CD4-positive, alpha-beta memory T cell (primary cell): ENCODE measurements at regions not wholly inside any gene's neighbourhood (a gene's known extent, or its start where the extent isn't known, plus 50 kb on each side); places are given as distances from the start of the nearest gene placed in this dataset.

Source experiments
- CTCF ChIA-PET: fragments of 350-600 bp; sonication (Branson Sonifier 250); formaldehyde crosslinking; loops from one replicate; lab custom pipeline; 2021; ENCODE audit warnings: inconsistent platforms; ENCODE audit not compliant: partially characterized antibody; lab: Charles Lee
- POLR2A ChIA-PET: fragments of 350-600 bp; sonication (Branson Sonifier 250); formaldehyde crosslinking; loops from one replicate; lab custom pipeline; 2021; ENCODE audit not compliant: partially characterized antibody; lab: Charles Lee
- DNase-seq, 5 donors: peaks; one replicate each; pipeline versions ENCODE4 v3.0.0 to v3.0.0-alpha.2; 2020 to 2022; ENCODE audit warnings: mixed read lengths in 1 of 5
- H3K27ac ChIP-seq: one replicate; pipeline ENCODE4 v1.7.0; 2013; ENCODE audit warnings: low read depth, low read length
- H3K27me3 ChIP-seq: 2 replicates; pipeline ENCODE4 v1.7.0; 2013; ENCODE audit warnings: mild to moderate bottlenecking, low read length, moderate library complexity; ENCODE audit not compliant: insufficient read depth
- H3K36me3 ChIP-seq: 2 replicates; pipeline ENCODE4 v1.7.0; 2013; ENCODE audit warnings: mild to moderate bottlenecking, low read length, moderate library complexity; ENCODE audit not compliant: insufficient read depth
- H3K4me1 ChIP-seq: 2 replicates; pipeline ENCODE4 v1.7.0; 2013; ENCODE audit warnings: mild to moderate bottlenecking, low read length, moderate library complexity; ENCODE audit not compliant: insufficient read depth
- H3K4me3 ChIP-seq, 2 donors: one replicate each; pipeline ENCODE4 v1.7.0; 2013; ENCODE audit warnings: low read length in 2 of 2, mild to moderate bottlenecking in 1 of 2
- H3K9me3 ChIP-seq, 2 donors: one replicate each; pipeline ENCODE4 v1.7.0; 2013; ENCODE audit warnings: low read length in 2 of 2, control low read depth in 1 of 2; ENCODE audit not compliant: control insufficient read depth in 1 of 2
- H3K27ac Mint-ChIP-seq, 7 donors: one replicate each; pipeline ENCODE4 v1.8.0; 2020 to 2021; ENCODE audit warnings: mixed read lengths in 7 of 7, mild to moderate bottlenecking in 6 of 7, inconsistent platforms in 3 of 7, moderate library complexity in 3 of 7
- H3K27me3 Mint-ChIP-seq, 2 donors: one replicate each; pipeline ENCODE4 v1.8.0; 2020 to 2021; ENCODE audit warnings: mixed read lengths in 2 of 2
- H3K36me3 Mint-ChIP-seq, 2 donors: one replicate each; pipeline ENCODE4 v1.8.0; 2020 to 2021; ENCODE audit warnings: mixed read lengths in 2 of 2, inconsistent platforms in 1 of 2, mild to moderate bottlenecking in 1 of 2
- H3K4me1 Mint-ChIP-seq, 4 donors: one replicate each; pipeline ENCODE4 v1.8.0; 2020 to 2021; ENCODE audit warnings: mixed read lengths in 4 of 4, mild to moderate bottlenecking in 1 of 4
- H3K4me3 Mint-ChIP-seq, 8 donors: one replicate each; pipeline ENCODE4 v1.8.0; 2020 to 2021; ENCODE audit warnings: mixed read lengths in 8 of 8, mild to moderate bottlenecking in 7 of 8, moderate library complexity in 6 of 8, inconsistent platforms in 3 of 8
- H3K9me3 Mint-ChIP-seq, 8 donors: one replicate each; pipeline ENCODE4 v1.8.0; 2020 to 2021; ENCODE audit warnings: mixed read lengths in 8 of 8, mild to moderate bottlenecking in 5 of 8, inconsistent platforms in 3 of 8, moderate library complexity in 1 of 8
- intact Hi-C: fragments of 100-400 bp; cut with micrococcal nuclease; formaldehyde crosslinking; loops from one replicate; pipeline ENCODE4 v1.15.1; 2023

GRCh38 chr16:65349626-65350025, 227.8 kb upstream of the CDH11 start:
- H3K36me3 Mint-ChIP-seq: no peaks in the 10 kb centered on the region
- POLR2A ChIA-PET: no interaction called here

DNA sequence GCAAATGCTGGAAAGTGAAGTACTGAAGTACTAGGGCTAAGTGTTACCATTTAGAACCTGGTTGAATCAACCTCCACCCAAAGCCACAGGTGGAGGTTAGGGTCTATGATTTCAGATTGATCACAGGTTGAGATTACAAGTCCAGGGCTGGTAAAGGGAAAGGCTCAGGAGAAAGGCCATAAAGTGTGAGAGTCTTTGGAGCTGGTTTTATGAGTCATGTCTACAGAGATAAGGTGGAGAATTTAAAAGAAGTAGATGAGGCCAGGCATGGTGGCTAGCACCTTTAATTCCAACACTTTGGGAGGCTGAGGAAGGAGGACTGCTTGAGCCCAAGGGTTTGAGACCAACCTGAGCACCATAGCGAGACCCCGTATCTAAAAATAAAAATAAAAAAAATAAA, 221.7 kb upstream of the CDH11 start:
- POLR2A ChIA-PET: no interaction called here
- Histone ChIP-seq H3K36me3 (no peaks in the 10 kb centered on the region), H3K9me3 (no peaks in the 10 kb centered on the region), H3K4me1 (no peaks in the 10 kb centered on the region), H3K27me3 (no peaks in the 10 kb centered on the region), H3K4me3 (no peak overlapping the region), H3K27ac (no peak overlapping the region)
- no peak for DNase-seq
- Mint-ChIP-seq H3K36me3 (no peaks in the 10 kb centered on the region), H3K27ac (no peak overlapping the region), H3K4me3 (no peak overlapping the region), H3K9me3 (peaks cover 0 to 31% (median 12%) of the 10 kb centered on the region in 8 donors), H3K4me1 (no peaks in the 10 kb centered on the region), H3K27me3 (no peaks in the 10 kb centered on the region)
- CTCF ChIA-PET: no interaction called here
- intact Hi-C loops: no loop called here

More at GRCh38 chr16:65349626-65350025, 227.8 kb upstream of the CDH11 start:
- no peak for DNase-seq
- Mint-ChIP-seq H3K4me1 (no peaks in the 10 kb centered on the region), H3K9me3 (peaks cover 0 to 17% (median 8%) of the 10 kb centered on the region in 8 donors), H3K27ac (no peak overlapping the region), H3K27me3 (no peaks in the 10 kb centered on the region), H3K4me3 (no peak overlapping the region)
- Histone ChIP-seq H3K36me3 (no peaks in the 10 kb centered on the region), H3K27me3 (no peaks in the 10 kb centered on the region), H3K9me3 (no peaks in the 10 kb centered on the region), H3K4me1 (no peaks in the 10 kb centered on the region), H3K27ac (no peak overlapping the region), H3K4me3 (no peak overlapping the region)
- intact Hi-C loops: no loop called here
- CTCF ChIA-PET: no interaction called here

DNA sequence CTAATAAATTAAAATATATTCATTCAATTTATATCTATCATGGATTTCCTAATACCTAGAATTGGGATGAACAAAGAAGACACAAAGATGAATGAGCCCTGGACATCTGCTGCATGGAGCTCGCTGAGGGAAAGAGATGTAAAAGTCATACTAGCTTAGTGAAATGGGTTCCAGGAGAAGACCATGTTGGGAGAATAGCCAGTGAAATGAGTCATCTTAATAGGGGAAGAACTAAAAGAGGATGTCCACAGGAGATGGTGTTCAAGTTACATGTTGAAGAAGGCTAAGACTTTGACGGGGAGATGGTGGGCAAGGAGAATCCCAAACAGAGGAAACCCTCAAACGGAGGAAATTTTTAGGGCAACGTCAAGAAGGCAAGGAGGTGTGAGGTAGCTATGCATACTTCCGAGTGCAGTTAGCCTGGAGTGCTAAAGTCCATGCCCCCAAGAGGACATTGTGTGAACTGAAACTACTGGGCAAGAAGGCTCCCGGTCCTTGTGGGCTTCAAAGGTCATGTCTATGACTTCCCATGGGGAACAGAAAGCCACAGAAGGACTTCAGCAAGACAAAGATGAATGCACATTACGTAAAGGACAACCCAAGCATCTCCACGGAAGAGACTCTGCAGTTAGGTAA, 220.5 kb upstream of the CDH11 start:
- no peak overlapping the region for H3K27ac Mint-ChIP-seq
- CTCF ChIA-PET: no interaction called here
- intact Hi-C loops: no loop called here

GRCh38 chr16:65339062-65339461, 217.2 kb upstream of the CDH11 start:
- Mint-ChIP-seq H3K36me3 (no peaks in the 10 kb centered on the region), H3K27me3 (no peaks in the 10 kb centered on the region), H3K4me1 (no peaks in the 10 kb centered on the region), H3K4me3 (no peak overlapping the region), H3K27ac (no peak overlapping the region), H3K9me3 (peaks cover 0 to 30% (median 11%) of the 10 kb centered on the region in 8 donors)
- ChIA-PET CTCF (no interaction called here), POLR2A (no interaction called here)
- intact Hi-C loops: no loop called here
- Histone ChIP-seq H3K4me3 (no peak overlapping the region), H3K4me1 (no peaks in the 10 kb centered on the region), H3K27me3 (no peaks in the 10 kb centered on the region), H3K36me3 (no peaks in the 10 kb centered on the region), H3K27ac (no peak overlapping the region), H3K9me3 (peaks cover 0 to 3% of the 10 kb centered on the region in 2 donors)
- DNase-seq: no peak

More for the DNA sequence above, 220.5 kb upstream of the CDH11 start:
- H3K4me1 Mint-ChIP-seq: no peaks in the 10 kb centered on the region
- POLR2A ChIA-PET: no interaction called here
- Histone ChIP-seq H3K36me3 (no peaks in the 10 kb centered on the region), H3K27ac (no peak overlapping the region), H3K9me3 (no peaks in the 10 kb centered on the region), H3K4me1 (no peaks in the 10 kb centered on the region), H3K27me3 (no peaks in the 10 kb centered on the region), H3K4me3 (no peak overlapping the region)
- DNase-seq: no peak
- no peaks in the 10 kb centered on the region for H3K36me3 Mint-ChIP-seq
- H3K9me3 Mint-ChIP-seq: peaks cover 0 to 33% (median 11%) of the 10 kb centered on the region in 8 donors
- no peak overlapping the region for H3K4me3 Mint-ChIP-seq
- no peaks in the 10 kb centered on the region for H3K27me3 Mint-ChIP-seq

DNA sequence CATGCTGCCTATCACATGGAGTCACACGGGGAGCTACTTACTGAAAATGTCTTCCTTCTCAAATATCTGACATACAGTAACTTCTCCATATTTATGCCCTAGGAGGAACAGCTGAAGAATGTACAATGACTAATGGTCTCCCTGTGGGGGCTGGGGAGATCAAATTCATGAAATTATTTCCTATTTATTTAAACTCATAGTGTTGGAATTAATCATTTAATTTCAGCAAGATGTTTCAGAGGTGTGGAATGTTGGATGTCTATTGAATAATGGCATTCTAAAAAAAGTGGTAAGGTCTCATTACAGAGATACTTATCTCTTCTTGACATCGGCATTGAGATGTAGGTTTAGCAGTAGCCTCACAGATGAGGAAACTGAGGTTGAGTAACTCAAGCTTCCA, 214.3 kb upstream of the CDH11 start:
- no peak overlapping the region for H3K27ac ChIP-seq
- no peak overlapping the region for H3K4me3 ChIP-seq
- Mint-ChIP-seq H3K4me1 (no peaks in the 10 kb centered on the region), H3K36me3 (no peaks in the 10 kb centered on the region), H3K4me3 (no peak overlapping the region), H3K27ac (no peak overlapping the region), H3K9me3 (peaks cover 0 to 20% (median 6%) of the 10 kb centered on the region in 8 donors), H3K27me3 (no peaks in the 10 kb centered on the region)
- POLR2A ChIA-PET: no interaction called here
- intact Hi-C loops: no loop called here
- H3K9me3 ChIP-seq: peaks cover 0 to 3% of the 10 kb centered on the region in 2 donors
- CTCF ChIA-PET: no interaction called here
- DNase-seq: no peak
- H3K27me3 ChIP-seq: no peaks in the 10 kb centered on the region
- H3K36me3 ChIP-seq: no peaks in the 10 kb centered on the region
- H3K4me1 ChIP-seq: no peaks in the 10 kb centered on the region

GRCh38 chr16:65334081-65334480, 212.2 kb upstream of the CDH11 start:
- Histone ChIP-seq H3K4me3 (no peak overlapping the region), H3K27ac (no peak overlapping the region), H3K4me1 (no peaks in the 10 kb centered on the region), H3K9me3 (peaks cover 0 to 3% of the 10 kb centered on the region in 2 donors), H3K36me3 (no peaks in the 10 kb centered on the region), H3K27me3 (no peaks in the 10 kb centered on the region)
- no peaks in the 10 kb centered on the region for H3K36me3 Mint-ChIP-seq
- no peaks in the 10 kb centered on the region for H3K4me1 Mint-ChIP-seq
- DNase-seq: no peak
- no peaks in the 10 kb centered on the region for H3K27me3 Mint-ChIP-seq
- ChIA-PET POLR2A (no interaction called here), CTCF (no interaction called here)
- peaks cover 0 to 14% (median 7%) of the 10 kb centered on the region in 8 donors for H3K9me3 Mint-ChIP-seq
- no peak overlapping the region for H3K4me3 Mint-ChIP-seq
- no peak overlapping the region for H3K27ac Mint-ChIP-seq
- intact Hi-C loops: no loop called here

DNA sequence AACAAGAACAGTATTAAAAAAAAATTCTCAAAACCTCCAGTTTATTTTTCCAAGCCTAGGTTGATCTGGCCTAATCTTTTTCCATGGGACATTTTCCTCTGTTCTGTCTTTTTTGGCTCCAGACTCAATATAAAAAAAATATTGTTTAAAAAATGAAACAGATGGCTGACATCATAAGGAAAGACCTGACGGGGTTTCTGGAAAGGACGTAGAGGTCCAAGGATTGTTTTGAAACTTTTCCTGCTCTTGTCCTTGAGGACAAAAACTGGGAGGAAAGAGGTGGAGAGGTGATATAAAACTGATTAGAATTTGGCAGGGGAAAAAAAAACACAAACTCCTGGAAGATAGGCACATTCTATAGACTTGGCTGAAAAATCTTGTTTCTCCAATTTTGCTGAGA, 211.4 kb upstream of the CDH11 start:
- Mint-ChIP-seq H3K27ac (no peak overlapping the region), H3K27me3 (no peaks in the 10 kb centered on the region), H3K36me3 (no peaks in the 10 kb centered on the region), H3K4me3 (no peak overlapping the region), H3K9me3 (peaks cover 0 to 14% (median 10%) of the 10 kb centered on the region in 8 donors), H3K4me1 (no peaks in the 10 kb centered on the region)
- DNase-seq: no peak
- Histone ChIP-seq H3K4me3 (no peak overlapping the region), H3K27ac (no peak overlapping the region), H3K4me1 (no peaks in the 10 kb centered on the region), H3K9me3 (peaks cover 0 to 3% of the 10 kb centered on the region in 2 donors), H3K36me3 (no peaks in the 10 kb centered on the region), H3K27me3 (no peaks in the 10 kb centered on the region)
- ChIA-PET CTCF (no interaction called here), POLR2A (no interaction called here)
- intact Hi-C loops: no loop called here
